Astrocyte (in vitro differentiated cells and primary cell): ENCODE measurements at regions not wholly inside any gene's neighbourhood (a gene's known extent, or its start where the extent isn't known, plus 50 kb on each side); places are given as distances from the start of the nearest gene placed in this dataset.

Experiments
- DNase-seq: peaks from one replicate; pipeline ENCODE4 v3.0.0-alpha.2; 2010; ENCODE audit warnings: low read depth
- FAIRE-seq: peaks from 2 replicates; lab custom pipeline; 2011; peaks lifted over from hg19 to GRCh38; lab: Jason Lieb, UNC
- H2AFZ ChIP-seq: 2 replicates; pipeline ENCODE4 v1.6.0; 2012; ENCODE audit warnings: low read depth, low read length, inconsistent platforms
- H3K27ac ChIP-seq: 2 replicates; pipeline ENCODE4 v1.5.1; 2011; ENCODE audit warnings: low read depth, low read length, inconsistent platforms
- H3K27me3 ChIP-seq: 2 replicates; pipeline ENCODE4 v1.6.0; 2011; ENCODE audit warnings: low read length, inconsistent platforms; ENCODE audit not compliant: insufficient read depth
- H3K36me3 ChIP-seq: 2 replicates; pipeline ENCODE4 v1.5.1; 2011; ENCODE audit warnings: low read length, inconsistent platforms; ENCODE audit not compliant: insufficient read depth
- H3K4me1 ChIP-seq: 2 replicates; pipeline ENCODE4 v1.5.1; 2011; ENCODE audit warnings: low read length, inconsistent platforms; ENCODE audit not compliant: insufficient read depth
- H3K4me2 ChIP-seq: 2 replicates; pipeline ENCODE4 v1.6.0; 2012; ENCODE audit warnings: low read length, inconsistent platforms
- H3K4me3 ChIP-seq: 2 replicates; pipeline ENCODE4 v1.5.1; 2011; ENCODE audit warnings: low read depth, mild to moderate bottlenecking, low read length, inconsistent platforms; ENCODE audit not compliant: insufficient read depth
- H3K79me2 ChIP-seq: 2 replicates; pipeline ENCODE4 v1.6.0; 2012; ENCODE audit warnings: mild to moderate bottlenecking, low read length, inconsistent platforms; ENCODE audit not compliant: insufficient read depth
- H3K9ac ChIP-seq: 2 replicates; pipeline ENCODE4 v1.6.0; 2012; ENCODE audit warnings: mild to moderate bottlenecking, low read length, inconsistent platforms
- H3K9me3 ChIP-seq: 2 replicates; pipeline ENCODE4 v1.5.1; 2012; ENCODE audit warnings: low read depth, mild to moderate bottlenecking, low read length, inconsistent platforms; ENCODE audit not compliant: insufficient read depth
- H4K20me1 ChIP-seq: 2 replicates; pipeline ENCODE4 v1.6.0; 2012; ENCODE audit warnings: low read length, inconsistent platforms; ENCODE audit not compliant: insufficient read depth
- H3K27ac Mint-ChIP-seq: one replicate; pipeline ENCODE4 v1.8.0; 2021; ENCODE audit warnings: mild to moderate bottlenecking, mixed read lengths; ENCODE audit not compliant: unreplicated experiment
- H3K27me3 Mint-ChIP-seq: one replicate; pipeline ENCODE4 v1.8.0; 2021; ENCODE audit warnings: low read depth, mixed read lengths; ENCODE audit not compliant: unreplicated experiment
- H3K36me3 Mint-ChIP-seq: one replicate; pipeline ENCODE4 v1.8.0; 2021; ENCODE audit warnings: low read depth, mixed read lengths; ENCODE audit not compliant: unreplicated experiment
- H3K4me1 Mint-ChIP-seq: one replicate; pipeline ENCODE4 v1.8.0; 2021; ENCODE audit warnings: low read depth, mixed read lengths; ENCODE audit not compliant: unreplicated experiment
- H3K4me3 Mint-ChIP-seq: one replicate; pipeline ENCODE4 v1.8.0; 2021; ENCODE audit warnings: mild to moderate bottlenecking, moderate library complexity, mixed read lengths; ENCODE audit not compliant: unreplicated experiment
- H3K9me3 Mint-ChIP-seq: one replicate; pipeline ENCODE4 v1.8.0; 2021; ENCODE audit warnings: mild to moderate bottlenecking, mixed read lengths; ENCODE audit not compliant: unreplicated experiment
- CTCF ChIP-seq: IDR thresholded peaks from 2 replicates; pipeline ENCODE4 v1.5.1; 2011; ENCODE audit warnings: low read depth, mild to moderate bottlenecking, inconsistent platforms, low read length, moderate library complexity; ENCODE audit not compliant: insufficient read depth
- EZH2 ChIP-seq: IDR thresholded peaks from 2 replicates; pipeline ENCODE4 v1.6.1; 2012; ENCODE audit warnings: mild to moderate bottlenecking, low read length, inconsistent platforms; ENCODE audit not compliant: insufficient read depth

GRCh38 chr14:34224221-34224620 is 237.8 kb downstream of the SPTSSA start:
- H3K4me1 Mint-ChIP-seq = peaks cover 18% of the 10 kb centered on the region
- no peak overlapping the region for H3K4me3 Mint-ChIP-seq
- H3K36me3 Mint-ChIP-seq = no peaks in the 10 kb centered on the region
- peaks cover 2% of the 10 kb centered on the region for H3K9me3 Mint-ChIP-seq
- H3K27ac ChIP-seq = no peak overlapping the region
- no peaks in the 10 kb centered on the region for H3K36me3 ChIP-seq
- no peak for TF ChIP-seq EZH2
- TF ChIP-seq CTCF = no peak
- no peaks in the 10 kb centered on the region for H3K9me3 ChIP-seq
- no peak overlapping the region for H3K9ac ChIP-seq
- no peak overlapping the region for H3K27ac Mint-ChIP-seq
- no peak overlapping the region for H2AFZ ChIP-seq
- no peaks in the 10 kb centered on the region for H3K4me1 ChIP-seq
- H3K4me3 ChIP-seq = no peak overlapping the region
- no peaks in the 10 kb centered on the region for H3K79me2 ChIP-seq
- no peak overlapping the region for H3K4me2 ChIP-seq
- peaks cover 2% of the 10 kb centered on the region for H3K27me3 ChIP-seq
- FAIRE-seq = no peak
- no peaks in the 10 kb centered on the region for H3K27me3 Mint-ChIP-seq
- no peaks in the 10 kb centered on the region for H4K20me1 ChIP-seq
- DNase-seq = no peak

- no peak overlapping the region for H2AFZ ChIP-seq
- no peaks in the 10 kb centered on the region for H4K20me1 ChIP-seq
- FAIRE-seq = no peak
- no peak overlapping the region for H3K4me2 ChIP-seq
- H3K4me1 ChIP-seq = no peaks in the 10 kb centered on the region
- DNase-seq = no peak
- H3K36me3 Mint-ChIP-seq = no peaks in the 10 kb centered on the region
- H3K9me3 ChIP-seq = no peaks in the 10 kb centered on the region
- peaks cover 19% of the 10 kb centered on the region for H3K4me1 Mint-ChIP-seq
- no peak for TF ChIP-seq EZH2
- no peaks in the 10 kb centered on the region for H3K36me3 ChIP-seq
- no peak overlapping the region for H3K9ac ChIP-seq
- H3K79me2 ChIP-seq = no peaks in the 10 kb centered on the region
- no peak overlapping the region for H3K4me3 Mint-ChIP-seq
- H3K27ac ChIP-seq = no peak overlapping the region
- peak overlapping the region; percentile 67 for H3K27ac Mint-ChIP-seq
- H3K27me3 Mint-ChIP-seq = no peaks in the 10 kb centered on the region
- H3K9me3 Mint-ChIP-seq = peaks cover under 1% of the 10 kb centered on the region
- peaks cover 2% of the 10 kb centered on the region for H3K27me3 ChIP-seq
- H3K4me3 ChIP-seq = no peak overlapping the region
Measured at GRCh38 chr14:34223373-34224148, 238.5 kb downstream of the SPTSSA start.

- H3K4me1 Mint-ChIP-seq = peaks cover 19% of the 10 kb centered on the region
- H2AFZ ChIP-seq = no peak overlapping the region
Measured at GRCh38 chr14:34222867-34223266, 239.2 kb downstream of the SPTSSA start.

More at GRCh38 chr14:34222867-34223266, 239.2 kb downstream of the SPTSSA start:
- Histone ChIP-seq H4K20me1 (no peaks in the 10 kb centered on the region), H3K27ac (no peak overlapping the region), H3K79me2 (no peaks in the 10 kb centered on the region), H3K9ac (no peak overlapping the region), H3K36me3 (no peaks in the 10 kb centered on the region), H3K27me3 (peaks cover 2% of the 10 kb centered on the region), H3K4me2 (no peak overlapping the region), H3K9me3 (no peaks in the 10 kb centered on the region), H3K4me3 (no peak overlapping the region), H3K4me1 (no peaks in the 10 kb centered on the region)
- TF ChIP-seq EZH2 (no peak), CTCF (no peak)
- FAIRE-seq (no peak), DNase-seq (no peak)
- Mint-ChIP-seq H3K27me3 (no peaks in the 10 kb centered on the region), H3K27ac (no peak overlapping the region), H3K36me3 (no peaks in the 10 kb centered on the region), H3K9me3 (no peaks in the 10 kb centered on the region), H3K4me3 (no peak overlapping the region)
